K562 (cell line): ENCODE measurements at regions not wholly inside any gene's neighbourhood (a gene's known extent, or its start where the extent isn't known, plus 50 kb on each side); places are given as distances from the start of the nearest gene placed in this dataset.

Experiments used
- ATAC-seq: fragments of 200-7000 bp; cut with Tn5 transposase; 3 replicates; pipeline ENCODE4 v1.9.1; 2020; ENCODE audit warnings: moderate library complexity
- BruUV-seq: library from RNA; stranded (reverse); fragments of 400-500 nt; replicated peaks from 2 replicates; lab custom pipeline; 2021; lab: Mats Ljungman, UMichigan
- CTCF ChIA-PET: fragments of 300-600 bp; formaldehyde crosslinking; extraction: SDS; loops from one replicate; lab custom pipeline; 2021; ENCODE audit warnings: low intra/inter-chr PET ratio; lab: Yijun Ruan, JAX
- POLR2A ChIA-PET: fragments of 300-600, 350-650 bp; sonication (Branson Sonifier 250); formaldehyde crosslinking; extraction: SDS; loops from one replicate; lab custom pipeline; 2021; ENCODE audit warnings: antibody characterized with exemption, inconsistent platforms; lab: Yijun Ruan, JAX
- DNase-seq, 4 experiments: peaks; one replicate each; pipeline versions ENCODE4 v3.0.0 to v3.0.0-alpha.2; 2011 to 2018; ENCODE audit warnings: low spot score in 3 of 4, mixed read lengths in 3 of 4; ENCODE audit errors: extremely low read depth in 1 of 4
- FAIRE-seq: peaks from 2 replicates; lab custom pipeline; 2011; peaks lifted over from hg19 to GRCh38; lab: Jason Lieb, UNC
- H2AFZ ChIP-seq: 2 replicates; pipeline ENCODE4 v1.6.0; 2011; ENCODE audit warnings: low read depth, low read length, control low read depth, inconsistent platforms
- H3K27ac ChIP-seq: fragments of 200-600 bp; 3 replicates; pipeline ENCODE4 v1.8.0; 2011; ENCODE audit warnings: low read depth, mild to moderate bottlenecking, control low read depth, inconsistent platforms, low read length, moderate library complexity, mixed read lengths; ENCODE audit errors: extremely low read depth
- H3K27me3 ChIP-seq, 2 experiments: fragments of 300-600 bp in 1 of 2; 2 replicates in 1 of 2; 3 replicates in 1 of 2; pipeline versions ENCODE4 v1.6.0 to v1.8.0; 2011; ENCODE audit warnings: inconsistent platforms in 2 of 2, low read length in 2 of 2, mild to moderate bottlenecking in 1 of 2, mixed read lengths in 1 of 2, moderate library complexity in 1 of 2; ENCODE audit not compliant: control insufficient read depth in 2 of 2, insufficient read depth in 2 of 2
- H3K36me3 ChIP-seq: fragments of 300-600 bp; 3 replicates; pipeline ENCODE4 v1.8.0; 2011; ENCODE audit warnings: mild to moderate bottlenecking, low read length, inconsistent platforms; ENCODE audit not compliant: control insufficient read depth, insufficient read depth
- H3K4me1 ChIP-seq, 2 experiments: fragments of 200-600 bp in 1 of 2; replicated peaks in 1 of 2; 2 replicates in 1 of 2; 3 replicates in 1 of 2; pipeline versions ENCODE4 v1.5.1 to v1.8.0; 2011; ENCODE audit warnings: inconsistent platforms in 2 of 2, low read length in 2 of 2, mild to moderate bottlenecking in 1 of 2, mixed read lengths in 1 of 2, moderate library complexity in 1 of 2; ENCODE audit not compliant: control insufficient read depth in 2 of 2, insufficient read depth in 2 of 2
- H3K4me2 ChIP-seq: 2 replicates; pipeline ENCODE4 v1.6.1; 2011; ENCODE audit warnings: low read length, control low read depth, inconsistent platforms, mixed read lengths; ENCODE audit not compliant: insufficient read depth
- H3K4me3 ChIP-seq: fragments of 200-600 bp; sonication (generic), shearing (Covaris generic); 2 replicates; pipeline ENCODE4 v1.5.1; 2016; ENCODE audit warnings: control low read depth, inconsistent platforms
- H3K79me2 ChIP-seq: fragments of 200-600 bp; 3 replicates; pipeline ENCODE4 v1.8.0; 2011; ENCODE audit warnings: low read length, inconsistent platforms; ENCODE audit not compliant: control insufficient read depth, insufficient read depth
- H3K9ac ChIP-seq, 2 experiments: 2 replicates each; pipeline versions ENCODE4 v1.6.0 to v1.6.1; 2011; ENCODE audit warnings: low read depth in 2 of 2, low read length in 2 of 2, control low read depth in 1 of 2, inconsistent platforms in 1 of 2, mild to moderate bottlenecking in 1 of 2, mixed read lengths in 1 of 2; ENCODE audit not compliant: insufficient read depth in 1 of 2
- H3K9me1 ChIP-seq: one replicate; pipeline ENCODE4 v1.6.0; 2011; ENCODE audit warnings: inconsistent platforms, mild to moderate bottlenecking, low read length, moderate library complexity; ENCODE audit not compliant: control insufficient read depth, insufficient read depth
- H3K9me3 ChIP-seq: replicated peaks from 2 replicates; pipeline ENCODE4 v1.5.1; 2011; ENCODE audit warnings: low read depth, low read length, inconsistent platforms; ENCODE audit not compliant: control insufficient read depth, insufficient read depth
- H4K20me1 ChIP-seq: replicated peaks from 2 replicates; pipeline ENCODE4 v1.6.1; 2011; ENCODE audit warnings: low read length, inconsistent platforms, mixed read lengths; ENCODE audit not compliant: control insufficient read depth, insufficient read depth
- FOXJ3 ChIP-seq: sonication (generic); formaldehyde crosslinking; IDR thresholded peaks from 2 replicates; pipeline ENCODE4 v1.4.0; 2020; ENCODE audit warnings: mild to moderate bottlenecking, missing genetic modification reagents
- ILF3 ChIP-seq: fragments of 450-650 bp; IDR thresholded peaks from 2 replicates; pipeline ENCODE4 v1.6.1; 2018; ENCODE audit warnings: antibody characterized with exemption, mild to moderate bottlenecking, moderate library complexity, borderline replicate concordance
- SREBF1 ChIP-seq: fragments of 150-350 bp; IDR thresholded peaks from 2 replicates; pipeline ENCODE4 v1.6.1; 2014; ENCODE audit warnings: antibody characterized with exemption, low read depth, low read length, borderline replicate concordance
- TAF15 ChIP-seq: fragments of 200-400 bp; formaldehyde crosslinking; IDR thresholded peaks from 2 replicates; pipeline ENCODE4 v1.6.1; 2017; ENCODE audit warnings: mild to moderate bottlenecking, low read depth, low read length, moderate library complexity
- TBL1XR1 ChIP-seq, 2 experiments: IDR thresholded peaks; 2 replicates each; pipeline ENCODE4 v1.6.1; 2012; ENCODE audit warnings: improper control_type of control experiment in 2 of 2, low read length in 2 of 2, mild to moderate bottlenecking in 1 of 2
- ZKSCAN1 ChIP-seq: fragments of 150-350 bp; IDR thresholded peaks from 2 replicates; pipeline ENCODE4 v1.6.1; 2016; ENCODE audit warnings: low read depth, low read length
- ZNF175 ChIP-seq: fragments of 200-800 bp; sonication (Bioruptor generic); IDR thresholded peaks from 2 replicates; pipeline ENCODE4 v1.6.1; 2016; ENCODE audit warnings: low read depth, mild to moderate bottlenecking, missing genetic modification characterization, missing compliant biosample characterization
- ZNF224 ChIP-seq: sonication (generic); formaldehyde crosslinking; IDR thresholded peaks from 2 replicates; pipeline ENCODE4 v1.8.0; 2022; ENCODE audit warnings: mild to moderate bottlenecking, missing genetic modification reagents
- ZSCAN29 ChIP-seq: fragments of 450-650 bp; IDR thresholded peaks from 2 replicates; pipeline ENCODE4 v1.6.1; 2017
- in situ Hi-C: fragments of 300-500 bp; cut with MboI; formaldehyde crosslinking; loops from 4 replicates; pipeline ENCODE4 v1.15.0; 2018; ENCODE audit warnings: inconsistent platforms, mixed read lengths
- intact Hi-C: fragments of 100-400 bp; cut with micrococcal nuclease; formaldehyde crosslinking; loops from 2 replicates; pipeline ENCODE4 v1.14.2; 2022
- TF ChIP-seq, protein P1 (sequence below): fragments of 450-650 bp; formaldehyde crosslinking; IDR thresholded peaks from 2 replicates; pipeline ENCODE4 v1.4.0; 2020; ENCODE audit warnings: mild to moderate bottlenecking, moderate library complexity

DNA sequence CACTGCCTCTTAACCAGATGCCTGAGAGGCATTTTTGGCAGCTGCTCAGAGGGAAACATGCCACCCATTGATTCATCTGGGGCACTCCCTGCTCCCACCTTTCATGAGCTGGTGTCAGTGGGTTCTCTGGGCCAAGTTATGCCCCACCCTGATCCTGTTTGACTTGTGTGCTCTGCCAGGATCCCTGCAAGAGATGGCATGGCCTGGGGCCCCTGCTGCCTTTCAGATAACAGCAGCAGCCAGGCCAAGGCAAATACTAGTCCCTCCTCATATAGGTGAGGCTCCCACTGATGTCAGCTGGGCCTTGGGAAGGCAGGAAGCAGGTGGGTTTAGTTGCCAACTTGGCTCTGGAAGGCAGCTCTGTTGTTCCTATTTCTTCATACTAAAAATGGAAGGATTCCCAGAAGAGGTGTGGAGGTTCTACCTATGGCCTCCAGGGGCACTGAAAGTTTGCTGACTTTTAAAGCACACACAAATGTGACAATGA lies 192.9 kb upstream of the RBPJ start:
- no peaks in the 10 kb centered on the region for H3K9me3 ChIP-seq
- intact Hi-C loops (no loop called here), in situ Hi-C loops (no loop called here)
- ChIA-PET POLR2A (interaction anchor here (0.8 kb wide), 2 partner anchors 10 to 11 kb away, joined by 3 read pairs; no protein-coding TSS in a partner anchor), CTCF (no interaction called here)
- H3K79me2 ChIP-seq = no peaks in the 10 kb centered on the region
- FAIRE-seq (no peak), ATAC-seq (no peak), DNase-seq (no peak)
- H3K27ac ChIP-seq = no peak overlapping the region
- TF ChIP-seq, protein P1, sequence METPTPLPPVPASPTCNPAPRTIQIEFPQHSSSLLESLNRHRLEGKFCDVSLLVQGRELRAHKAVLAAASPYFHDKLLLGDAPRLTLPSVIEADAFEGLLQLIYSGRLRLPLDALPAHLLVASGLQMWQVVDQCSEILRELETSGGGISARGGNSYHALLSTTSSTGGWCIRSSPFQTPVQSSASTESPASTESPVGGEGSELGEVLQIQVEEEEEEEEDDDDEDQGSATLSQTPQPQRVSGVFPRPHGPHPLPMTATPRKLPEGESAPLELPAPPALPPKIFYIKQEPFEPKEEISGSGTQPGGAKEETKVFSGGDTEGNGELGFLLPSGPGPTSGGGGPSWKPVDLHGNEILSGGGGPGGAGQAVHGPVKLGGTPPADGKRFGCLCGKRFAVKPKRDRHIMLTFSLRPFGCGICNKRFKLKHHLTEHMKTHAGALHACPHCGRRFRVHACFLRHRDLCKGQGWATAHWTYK = no peak
- TF ChIP-seq ZKSCAN1 (no peak), TAF15 (no peak), SREBF1 (no peak), ZNF224 (CRISPR knock-in tag) (no peak), ZSCAN29 (no peak), ZNF175 (CRISPR knock-in tag) (no peak), ILF3 (no peak), TBL1XR1 (IDR thresholded peaks at IDR 0.05; ENCODE audit: low read length in 2 of 2) (no peak), FOXJ3 (CRISPR knock-in tag) (no peak)
- no peak overlapping the region for H3K9ac ChIP-seq
- peaks cover 0 to 4% of the 10 kb centered on the region in 2 experiments; a peak in 2 of 5 replicates for H3K27me3 ChIP-seq
- H3K4me2 ChIP-seq = no peak overlapping the region
- no peaks in the 10 kb centered on the region for H3K9me1 ChIP-seq
- no peak overlapping the region for H3K4me3 ChIP-seq
- BruUV-seq = no TSS peak
- no peaks in the 10 kb centered on the region for H3K36me3 ChIP-seq
- H2AFZ ChIP-seq = no peak overlapping the region
- no peaks in the 10 kb centered on the region for H3K4me1 ChIP-seq
- H4K20me1 ChIP-seq = no peaks in the 10 kb centered on the region
